ENCODE measurements at regions not wholly inside any gene's neighbourhood (a gene's known extent, or its start where the extent isn't known, plus 50 kb on each side); places are given as distances from the start of the nearest gene placed in this dataset.

GRCh38 chr17:74028354-74029116 lies 174.9 kb upstream of the RPL38 start:
- DNase-seq = no peak

- DNase-seq = no peak
These were observed 172.0 kb upstream of the RPL38 start for GRCh38 chr17:74031316-74032090.

DNA sequence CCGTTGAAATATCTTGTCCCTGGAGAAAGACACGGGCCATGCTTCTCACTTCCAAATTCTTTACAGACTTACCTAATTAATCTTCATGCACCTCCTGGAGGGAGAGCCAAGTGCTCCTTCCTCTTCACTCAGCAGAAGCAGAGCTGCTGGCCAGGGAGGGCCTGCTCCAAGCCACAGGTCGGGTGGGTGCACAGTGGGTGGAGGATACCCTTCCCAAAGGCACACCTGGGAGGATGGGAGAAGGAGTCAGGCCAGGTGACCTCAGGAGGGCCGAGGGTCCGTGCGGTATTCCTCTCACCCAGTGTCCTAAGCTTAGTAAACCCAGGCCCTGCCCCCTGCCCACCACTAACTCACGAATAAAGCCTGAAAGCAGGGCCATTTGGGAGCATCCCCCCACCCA lies 171.3 kb upstream of the RPL38 start:
- DNase-seq = no peak

- no peak for DNase-seq
These were observed 166.2 kb upstream of the RPL38 start for GRCh38 chr17:74037320-74037719.

- no peak for DNase-seq
These were observed 163.2 kb upstream of the RPL38 start for GRCh38 chr17:74040291-74040690.

GRCh38 chr17:74040729-74041128 lies 162.7 kb upstream of the RPL38 start:
- no peak for DNase-seq

- DNase-seq = no peak
These were observed 161.4 kb upstream of the RPL38 start for GRCh38 chr17:74041869-74042640.

- DNase-seq = no peak
These were observed 160.6 kb upstream of the RPL38 start for GRCh38 chr17:74042744-74043486.

GRCh38 chr17:74043976-74044375 lies 159.5 kb upstream of the RPL38 start:
- DNase-seq = no peak

GRCh38 chr17:74045608-74046280 lies 157.7 kb upstream of the RPL38 start:
- no peak for DNase-seq

- no peak for DNase-seq
These were observed 154.1 kb upstream of the RPL38 start for GRCh38 chr17:74049167-74049966.

DNA sequence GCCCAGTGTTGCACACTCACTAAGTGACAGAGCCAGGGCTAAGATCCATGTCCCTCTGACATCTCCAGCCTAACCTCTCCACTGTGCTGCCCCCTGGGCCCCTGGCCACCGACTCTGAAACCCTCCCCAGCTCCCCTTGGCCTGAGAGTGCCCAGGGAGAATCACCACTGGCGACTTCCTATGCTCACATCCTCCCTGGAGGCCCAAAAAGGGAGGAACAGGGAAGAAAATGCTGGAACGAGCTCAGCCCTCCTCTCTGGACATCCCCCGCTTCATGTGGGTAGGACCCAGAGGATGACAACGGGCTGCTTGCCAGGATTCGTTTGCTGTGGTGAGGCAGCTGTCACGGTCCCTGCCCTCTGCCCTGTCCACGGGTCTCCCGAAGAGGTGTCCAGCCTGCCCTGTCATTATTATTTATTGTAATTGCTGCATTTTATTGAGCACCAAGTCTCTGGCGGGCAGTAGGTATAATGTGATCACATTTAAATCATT lies 153.5 kb upstream of the RPL38 start:
- no peak for DNase-seq

DNA sequence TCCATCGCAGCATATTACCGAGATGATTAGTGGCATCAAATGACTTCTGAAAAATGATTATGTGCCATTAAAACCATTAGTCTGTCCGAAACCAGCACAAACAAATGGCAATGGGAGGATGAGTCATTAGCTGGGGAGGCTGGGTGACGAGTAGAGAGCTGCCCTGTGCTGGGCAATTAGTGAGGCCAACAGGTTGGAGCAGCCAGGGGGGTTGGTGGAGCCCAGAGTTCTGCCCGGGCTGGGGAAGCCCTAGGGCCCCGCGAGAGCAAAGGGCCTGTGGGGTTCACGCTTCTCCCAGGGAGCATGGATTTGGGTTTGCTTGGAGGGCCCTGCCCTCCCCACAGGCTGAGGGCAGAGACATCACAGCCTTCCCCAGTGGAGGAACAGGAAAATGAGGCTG lies 152.1 kb upstream of the RPL38 start:
- DNase-seq = no peak

GRCh38 chr17:74052993-74053711 lies 150.3 kb upstream of the RPL38 start:
- DNase-seq = no peak

- no peak for DNase-seq
These were observed 149.8 kb upstream of the RPL38 start for GRCh38 chr17:74053712-74054078.

DNA sequence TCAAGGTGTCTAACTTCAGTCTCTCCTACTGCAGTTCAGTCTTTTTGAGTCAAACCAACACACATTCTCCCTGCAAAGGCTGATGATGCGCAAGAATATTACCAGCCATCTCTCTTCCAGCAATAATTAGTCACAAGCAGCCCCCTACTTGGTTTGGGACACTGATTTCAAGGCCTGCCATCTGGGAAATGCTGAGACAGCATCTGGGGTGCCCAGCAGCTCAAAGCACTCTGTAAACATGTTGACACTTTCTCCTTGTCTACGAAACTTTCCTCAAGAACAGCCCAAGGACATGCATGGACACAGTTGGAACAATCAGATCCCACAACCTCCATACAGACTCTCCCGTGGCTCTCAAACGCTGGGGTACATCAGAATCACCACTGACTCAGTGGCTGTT lies 149.2 kb upstream of the RPL38 start:
- no peak for DNase-seq

- no peak for DNase-seq
These were observed 147.8 kb upstream of the RPL38 start for GRCh38 chr17:74055508-74056160.

DNA sequence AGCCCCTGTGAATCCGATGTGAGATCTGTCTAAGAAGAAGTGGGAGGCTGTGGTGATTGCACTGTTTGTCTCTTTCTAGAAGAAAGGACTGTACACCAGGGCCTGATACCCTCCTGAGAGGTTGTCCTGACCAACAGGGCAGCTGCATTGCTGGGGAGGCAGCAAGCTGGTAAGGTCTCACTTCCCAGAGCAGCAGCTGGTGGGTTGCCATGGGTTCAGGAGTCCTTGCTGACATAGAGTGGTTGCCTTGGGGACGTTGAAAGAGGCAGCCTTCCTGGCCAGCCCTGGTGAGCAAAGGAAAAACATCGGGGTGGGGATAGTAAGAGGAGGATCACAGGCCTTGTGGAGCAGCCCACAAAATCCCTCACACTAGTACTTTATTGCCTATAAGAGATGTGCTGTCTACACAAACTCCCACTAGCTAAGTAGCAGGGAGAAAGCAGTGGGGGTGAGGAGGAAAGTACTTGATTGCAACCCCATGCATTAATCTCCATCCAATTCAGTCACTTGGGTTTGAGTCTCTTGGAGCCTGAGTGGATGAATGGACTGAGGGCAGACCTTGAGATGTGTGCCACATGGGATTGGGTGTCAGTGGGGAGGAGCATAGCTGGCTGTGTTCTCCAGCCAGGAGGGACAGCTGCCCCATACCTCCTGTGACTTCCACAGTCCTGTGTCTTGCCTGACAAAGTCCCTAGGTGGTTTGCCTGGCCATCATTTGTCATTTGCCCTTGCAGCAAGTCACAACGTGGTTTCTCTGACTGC lies 143.8 kb upstream of the RPL38 start:
- no peak for DNase-seq

DNA sequence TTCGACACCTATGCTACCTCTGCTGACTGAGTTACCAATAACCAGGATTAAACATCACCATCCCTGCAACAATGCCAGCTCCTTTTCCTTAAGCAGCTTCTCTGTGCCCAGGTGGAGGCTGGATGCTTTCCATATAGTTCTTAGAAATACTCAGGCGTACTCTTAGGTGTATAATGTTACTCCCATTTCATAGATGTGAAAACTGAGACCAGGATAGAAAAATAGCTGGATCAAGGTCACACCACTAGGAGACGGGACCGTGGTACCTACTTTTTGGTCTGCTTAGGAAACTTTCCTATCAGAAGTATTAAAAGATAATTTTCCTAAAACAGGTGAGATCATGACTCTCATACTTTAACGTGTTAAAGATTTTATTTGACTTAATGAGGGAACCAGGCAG lies 141.7 kb upstream of the RPL38 start:
- DNase-seq = no peak
